ENCODE measurements at regions not wholly inside any gene's neighbourhood (a gene's known extent, or its start where the extent isn't known, plus 50 kb on each side); places are given as distances from the start of the nearest gene placed in this dataset.

DNA sequence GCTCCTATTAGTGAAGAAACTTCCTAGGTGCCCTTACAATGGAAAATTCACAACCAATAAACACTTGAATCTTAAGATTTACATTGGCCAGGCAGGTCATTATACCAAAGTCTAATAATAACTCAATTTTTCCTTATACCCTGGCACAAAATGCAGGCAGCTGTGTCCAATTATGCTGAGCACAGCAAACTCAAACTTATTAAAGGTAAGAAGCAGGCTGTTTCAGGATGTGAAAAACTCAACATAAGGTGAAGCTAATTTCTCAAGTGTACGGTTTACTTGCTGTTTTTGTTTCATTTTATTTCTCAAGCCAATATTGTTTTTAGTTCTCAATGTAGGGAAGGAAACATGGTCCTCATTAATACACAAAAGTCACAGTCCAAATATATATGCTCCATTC is 405.1 kb downstream of the KCTD16 start:
- ATAC-seq (no peak), DNase-seq (no peak)
- intact Hi-C loops (cut with micrococcal nuclease) = no loop called here

DNA sequence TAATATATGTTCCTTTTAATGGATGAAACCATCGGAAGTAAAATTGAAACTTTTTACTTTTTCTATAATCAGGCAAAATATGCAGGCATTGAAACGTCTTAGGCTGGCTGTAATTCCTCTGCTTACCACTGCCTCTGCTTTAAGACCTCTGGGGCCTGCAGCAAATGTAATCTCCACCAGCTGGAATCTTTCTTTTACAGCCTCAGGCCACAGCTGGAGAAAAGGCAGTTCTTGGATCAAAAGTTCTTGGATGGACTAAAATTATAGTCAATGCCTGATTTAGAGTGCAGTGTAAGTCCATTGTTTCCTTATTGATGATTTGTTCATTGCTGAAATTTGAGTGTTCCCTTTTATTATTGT is 396.7 kb downstream of the KCTD16 start:
- intact Hi-C loops (cut with micrococcal nuclease) = no loop called here
- ATAC-seq = no peak
- no peak for DNase-seq

DNA sequence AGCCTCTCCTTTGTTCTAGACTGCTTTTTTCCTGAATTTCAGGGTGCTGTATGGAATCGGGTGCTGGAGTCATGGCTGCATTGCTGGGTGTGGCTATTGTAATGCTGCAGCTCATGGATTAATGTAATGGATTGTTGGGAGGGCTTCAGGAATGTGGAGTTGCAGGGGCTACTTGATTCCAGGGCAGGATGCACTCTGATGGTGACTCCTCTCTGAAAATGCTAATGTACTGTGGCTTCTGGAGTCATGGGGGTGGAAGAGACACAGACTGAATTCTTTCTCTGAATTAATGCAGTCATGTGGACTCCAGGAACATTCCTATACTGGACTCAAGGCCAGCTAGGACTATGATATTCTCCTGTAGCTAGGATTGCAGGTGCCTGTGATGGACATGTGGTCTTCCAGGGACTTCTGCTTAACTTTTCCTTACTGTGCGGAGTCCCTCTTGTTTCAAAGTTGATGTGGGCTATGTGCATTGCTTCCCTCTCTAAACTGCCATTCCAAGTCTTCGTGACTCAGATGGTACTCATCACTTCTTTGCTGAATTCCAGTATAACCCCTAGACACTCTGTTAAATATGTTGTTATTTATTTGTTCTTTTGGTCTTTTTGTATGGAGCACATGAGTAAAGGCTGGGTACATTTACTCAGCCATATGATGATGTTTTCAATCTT is 396.2 kb downstream of the KCTD16 start:
- no peak for ATAC-seq
- no peak for DNase-seq
- intact Hi-C loops (cut with micrococcal nuclease) = no loop called here

DNA sequence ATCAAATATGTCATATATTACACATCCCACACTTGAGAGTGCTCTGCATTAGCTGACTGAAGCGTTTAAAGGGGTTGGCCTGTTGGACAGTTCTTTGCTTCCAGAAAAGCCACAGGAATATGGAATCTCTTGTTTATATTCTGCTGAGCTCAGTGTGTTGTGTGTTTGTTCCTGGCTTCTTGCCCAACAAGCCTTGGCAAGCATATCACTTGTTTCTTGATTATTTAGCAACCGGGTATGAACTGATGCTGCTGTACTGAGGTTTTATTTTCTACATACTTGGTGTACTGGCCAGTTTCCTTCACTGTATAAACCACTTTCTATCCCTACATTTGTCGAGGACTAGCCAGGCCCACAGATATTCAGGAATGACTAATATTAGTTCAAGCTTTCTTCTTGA is 378.9 kb downstream of the KCTD16 start:
- ATAC-seq (no peak), DNase-seq (no peak)
- intact Hi-C loops (cut with micrococcal nuclease) = no loop called here

DNA sequence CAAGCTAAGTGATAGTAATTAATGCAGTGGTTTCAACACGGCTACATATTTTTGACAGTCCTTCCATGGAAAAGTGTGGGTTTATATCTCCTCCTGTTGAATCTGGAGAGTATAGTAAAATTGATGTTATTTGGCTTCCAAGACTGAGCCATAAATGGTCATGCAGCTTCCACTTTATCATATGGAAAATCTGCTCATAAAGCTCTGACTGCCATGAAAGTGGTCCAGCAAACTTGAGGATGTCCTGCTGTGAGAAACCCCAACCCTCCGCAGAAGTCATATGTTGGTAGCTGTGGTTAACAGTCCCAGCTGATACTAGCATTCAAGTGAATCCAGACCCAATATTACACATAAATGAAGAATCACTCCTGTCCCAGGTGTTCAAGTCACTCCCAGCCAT is 378.3 kb downstream of the KCTD16 start:
- ATAC-seq (no peak), DNase-seq (no peak)
- intact Hi-C loops (cut with micrococcal nuclease) = no loop called here

DNA sequence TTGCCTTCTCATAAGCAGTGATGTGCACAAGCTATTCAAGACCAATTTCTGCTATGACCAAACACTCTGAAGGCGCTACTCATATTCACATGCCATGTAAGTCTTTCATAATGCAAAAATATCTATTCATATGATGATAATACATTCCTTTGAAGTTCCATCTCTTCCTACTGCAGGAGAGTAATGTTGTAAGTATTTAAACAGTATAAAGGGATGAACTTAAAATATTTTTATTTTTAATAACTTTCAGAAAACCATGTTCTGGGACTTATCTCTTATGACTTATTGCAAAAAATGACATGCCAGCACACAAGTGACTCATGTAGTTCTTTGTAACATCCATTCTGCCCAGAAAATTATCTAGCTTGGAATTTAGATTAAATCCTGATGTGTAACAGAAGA is 376.4 kb downstream of the KCTD16 start:
- intact Hi-C loops (cut with micrococcal nuclease) = no loop called here
- ATAC-seq = no peak
- DNase-seq = no peak

DNA sequence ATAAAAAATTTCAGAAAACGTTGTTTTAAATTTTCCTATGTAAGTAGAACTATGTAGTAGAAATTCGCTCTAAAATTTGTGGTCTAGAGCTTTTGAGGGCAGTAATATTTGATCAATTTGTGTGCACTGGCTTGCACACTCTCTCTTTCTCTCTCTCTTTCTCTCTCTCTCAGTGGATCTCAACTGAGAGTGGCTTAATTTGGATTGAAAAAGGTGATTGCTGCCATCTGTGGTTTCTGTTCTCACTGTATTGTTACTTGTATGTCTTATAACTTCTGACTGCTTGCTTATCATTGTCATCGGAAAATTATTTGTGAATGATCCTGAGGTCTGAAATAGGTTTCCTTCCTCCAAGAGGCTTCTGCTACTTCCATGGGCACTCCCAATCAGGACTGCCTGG is 368.2 kb downstream of the KCTD16 start:
- DNase-seq (no peak), ATAC-seq (no peak)
- intact Hi-C loops (cut with micrococcal nuclease) = no loop called here
